ENCODE measurements at regions not wholly inside any gene's neighbourhood (a gene's known extent, or its start where the extent isn't known, plus 50 kb on each side); places are given as distances from the start of the nearest gene placed in this dataset.

- Mint-ChIP-seq H3K36me3 (ENCODE audit: low read depth) (no peaks in the 10 kb centered on the region), H3K27ac (no peak overlapping the region), H3K4me3 (no peak overlapping the region), H3K4me1 (ENCODE audit: low read depth) (no peaks in the 10 kb centered on the region), H3K27me3 (no peaks in the 10 kb centered on the region), H3K9me3 (peaks cover 20% of the 10 kb centered on the region)
- intact Hi-C loops (cut with micrococcal nuclease), result no loop called here
Observed at GRCh38 chr13:67377919-67378318, 147.8 kb upstream of the PCDH9 start.

- Mint-ChIP-seq H3K4me3 (no peak overlapping the region), H3K9me3 (peaks cover 6% of the 10 kb centered on the region), H3K36me3 (ENCODE audit: low read depth) (no peaks in the 10 kb centered on the region), H3K27me3 (no peaks in the 10 kb centered on the region), H3K27ac (no peak overlapping the region), H3K4me1 (ENCODE audit: low read depth) (no peaks in the 10 kb centered on the region)
- intact Hi-C loops (cut with micrococcal nuclease), result no loop called here
Observed at GRCh38 chr13:67374391-67374790, 144.3 kb upstream of the PCDH9 start.

GRCh38 chr13:67372868-67373464, 142.8 kb upstream of the PCDH9 start:
- H3K27ac Mint-ChIP-seq, result no peak overlapping the region
- no peaks in the 10 kb centered on the region for H3K4me1 Mint-ChIP-seq (ENCODE audit: low read depth)
- intact Hi-C loops (cut with micrococcal nuclease), result no loop called here
- no peak overlapping the region for H3K4me3 Mint-ChIP-seq
- peaks cover 5% of the 10 kb centered on the region for H3K9me3 Mint-ChIP-seq
- no peaks in the 10 kb centered on the region for H3K27me3 Mint-ChIP-seq
- no peaks in the 10 kb centered on the region for H3K36me3 Mint-ChIP-seq (ENCODE audit: low read depth)

- intact Hi-C loops (cut with micrococcal nuclease), result no loop called here
- Mint-ChIP-seq H3K4me3 (no peak overlapping the region), H3K36me3 (ENCODE audit: low read depth) (no peaks in the 10 kb centered on the region), H3K27me3 (no peaks in the 10 kb centered on the region), H3K4me1 (ENCODE audit: low read depth) (no peaks in the 10 kb centered on the region), H3K27ac (no peak overlapping the region), H3K9me3 (peaks cover 8% of the 10 kb centered on the region)
Observed at GRCh38 chr13:67369895-67370660, 139.9 kb upstream of the PCDH9 start.

GRCh38 chr13:67367399-67367798, 137.3 kb upstream of the PCDH9 start:
- no peak overlapping the region for H3K27ac Mint-ChIP-seq
- intact Hi-C loops (cut with micrococcal nuclease), result no loop called here
- H3K27me3 Mint-ChIP-seq, result no peaks in the 10 kb centered on the region
- H3K4me3 Mint-ChIP-seq, result no peak overlapping the region
- H3K4me1 Mint-ChIP-seq (ENCODE audit: low read depth), result no peaks in the 10 kb centered on the region
- peaks cover 7% of the 10 kb centered on the region for H3K9me3 Mint-ChIP-seq
- H3K36me3 Mint-ChIP-seq (ENCODE audit: low read depth), result no peaks in the 10 kb centered on the region

- no peak overlapping the region for H3K27ac Mint-ChIP-seq
- no peaks in the 10 kb centered on the region for H3K27me3 Mint-ChIP-seq
- intact Hi-C loops (cut with micrococcal nuclease), result no loop called here
- no peaks in the 10 kb centered on the region for H3K36me3 Mint-ChIP-seq (ENCODE audit: low read depth)
- peaks cover 14% of the 10 kb centered on the region for H3K9me3 Mint-ChIP-seq
- no peaks in the 10 kb centered on the region for H3K4me1 Mint-ChIP-seq (ENCODE audit: low read depth)
- H3K4me3 Mint-ChIP-seq, result no peak overlapping the region
Observed at GRCh38 chr13:67366533-67366932, 136.4 kb upstream of the PCDH9 start.

GRCh38 chr13:67355812-67356476, 125.8 kb upstream of the PCDH9 start:
- Mint-ChIP-seq H3K27me3 (no peaks in the 10 kb centered on the region), H3K4me3 (no peak overlapping the region), H3K4me1 (ENCODE audit: low read depth) (no peaks in the 10 kb centered on the region), H3K9me3 (no peaks in the 10 kb centered on the region), H3K36me3 (ENCODE audit: low read depth) (no peaks in the 10 kb centered on the region), H3K27ac (no peak overlapping the region)
- intact Hi-C loops (cut with micrococcal nuclease), result no loop called here

- Mint-ChIP-seq H3K4me3 (no peak overlapping the region), H3K27me3 (no peaks in the 10 kb centered on the region), H3K27ac (no peak overlapping the region), H3K36me3 (ENCODE audit: low read depth) (no peaks in the 10 kb centered on the region), H3K4me1 (ENCODE audit: low read depth) (no peaks in the 10 kb centered on the region), H3K9me3 (no peaks in the 10 kb centered on the region)
- intact Hi-C loops (cut with micrococcal nuclease), result no loop called here
Observed at GRCh38 chr13:67353941-67354340, 123.8 kb upstream of the PCDH9 start.

GRCh38 chr13:67353031-67353430, 122.9 kb upstream of the PCDH9 start:
- H3K4me1 Mint-ChIP-seq (ENCODE audit: low read depth), result no peaks in the 10 kb centered on the region
- intact Hi-C loops (cut with micrococcal nuclease), result no loop called here
- no peaks in the 10 kb centered on the region for H3K27me3 Mint-ChIP-seq
- H3K9me3 Mint-ChIP-seq, result peaks cover 3% of the 10 kb centered on the region
- H3K36me3 Mint-ChIP-seq (ENCODE audit: low read depth), result no peaks in the 10 kb centered on the region
- H3K27ac Mint-ChIP-seq, result no peak overlapping the region
- H3K4me3 Mint-ChIP-seq, result no peak overlapping the region

GRCh38 chr13:67351909-67352308, 121.8 kb upstream of the PCDH9 start:
- no peaks in the 10 kb centered on the region for H3K27me3 Mint-ChIP-seq

GRCh38 chr13:67351114-67351513, 121.0 kb upstream of the PCDH9 start:
- Mint-ChIP-seq H3K36me3 (ENCODE audit: low read depth) (no peaks in the 10 kb centered on the region), H3K27ac (no peak overlapping the region), H3K27me3 (no peaks in the 10 kb centered on the region), H3K9me3 (peaks cover 21% of the 10 kb centered on the region), H3K4me3 (no peak overlapping the region), H3K4me1 (ENCODE audit: low read depth) (no peaks in the 10 kb centered on the region)
- intact Hi-C loops (cut with micrococcal nuclease), result no loop called here

More at GRCh38 chr13:67351909-67352308, 121.8 kb upstream of the PCDH9 start:
- no peaks in the 10 kb centered on the region for H3K36me3 Mint-ChIP-seq (ENCODE audit: low read depth)
- H3K9me3 Mint-ChIP-seq, result peaks cover 13% of the 10 kb centered on the region
- no peak overlapping the region for H3K27ac Mint-ChIP-seq
- H3K4me3 Mint-ChIP-seq, result no peak overlapping the region
- no peaks in the 10 kb centered on the region for H3K4me1 Mint-ChIP-seq (ENCODE audit: low read depth)
- intact Hi-C loops (cut with micrococcal nuclease), result no loop called here

GRCh38 chr13:67343777-67344176, 113.6 kb upstream of the PCDH9 start:
- H3K9me3 Mint-ChIP-seq, result peaks cover 79% of the 10 kb centered on the region
- H3K36me3 Mint-ChIP-seq (ENCODE audit: low read depth), result no peaks in the 10 kb centered on the region
- H3K4me3 Mint-ChIP-seq, result no peak overlapping the region
- H3K27me3 Mint-ChIP-seq, result no peaks in the 10 kb centered on the region
- H3K27ac Mint-ChIP-seq, result no peak overlapping the region
- no peaks in the 10 kb centered on the region for H3K4me1 Mint-ChIP-seq (ENCODE audit: low read depth)
- intact Hi-C loops (cut with micrococcal nuclease), result no loop called here

GRCh38 chr13:67341406-67341805, 111.3 kb upstream of the PCDH9 start:
- Mint-ChIP-seq H3K27ac (no peak overlapping the region), H3K9me3 (peaks cover 76% of the 10 kb centered on the region), H3K27me3 (no peaks in the 10 kb centered on the region)

GRCh38 chr13:67330149-67330548, 100.0 kb upstream of the PCDH9 start:
- no peaks in the 10 kb centered on the region for H3K4me1 Mint-ChIP-seq (ENCODE audit: low read depth)

More at GRCh38 chr13:67341406-67341805, 111.3 kb upstream of the PCDH9 start:
- no peak overlapping the region for H3K4me3 Mint-ChIP-seq
- no peaks in the 10 kb centered on the region for H3K4me1 Mint-ChIP-seq (ENCODE audit: low read depth)
- no peaks in the 10 kb centered on the region for H3K36me3 Mint-ChIP-seq (ENCODE audit: low read depth)
- intact Hi-C loops (cut with micrococcal nuclease), result no loop called here

More at GRCh38 chr13:67330149-67330548, 100.0 kb upstream of the PCDH9 start:
- Mint-ChIP-seq H3K36me3 (ENCODE audit: low read depth) (no peaks in the 10 kb centered on the region), H3K9me3 (no peaks in the 10 kb centered on the region), H3K27me3 (no peaks in the 10 kb centered on the region), H3K27ac (no peak overlapping the region), H3K4me3 (no peak overlapping the region)
- intact Hi-C loops (cut with micrococcal nuclease), result no loop called here
